GM12874 (cell line): ENCODE measurements at regions not wholly inside any gene's neighbourhood (a gene's known extent, or its start where the extent isn't known, plus 50 kb on each side); places are given as distances from the start of the nearest gene placed in this dataset.

ENCODE experiments used
- TF ChIP-seq, protein P1 (sequence below): IDR thresholded peaks from 2 replicates; pipeline ENCODE4 v1.5.1; 2011; ENCODE audit warnings: low read depth, mild to moderate bottlenecking, control low read depth, low read length, moderate library complexity; ENCODE audit not compliant: insufficient read depth

DNA sequence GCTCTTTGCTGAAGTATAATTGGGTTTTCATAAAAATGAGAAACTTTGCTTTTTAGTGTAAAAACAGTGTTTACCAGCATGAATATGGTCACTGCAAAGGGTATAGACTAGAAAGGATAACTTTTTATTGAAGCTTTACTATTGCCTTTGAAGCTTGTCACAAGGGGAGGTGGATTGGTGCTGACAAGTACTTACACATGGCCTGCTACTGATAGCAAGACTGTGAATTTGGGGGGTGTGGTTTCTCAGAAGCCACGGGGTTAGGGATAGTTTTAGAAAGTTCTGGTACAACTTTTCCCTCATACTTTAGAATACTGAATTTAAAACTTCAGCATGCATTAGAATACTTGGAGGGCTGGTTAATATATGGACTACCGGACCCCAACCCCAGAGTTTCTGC is 294.1 kb downstream of the SOCS6 start:
- TF ChIP-seq, protein P1, sequence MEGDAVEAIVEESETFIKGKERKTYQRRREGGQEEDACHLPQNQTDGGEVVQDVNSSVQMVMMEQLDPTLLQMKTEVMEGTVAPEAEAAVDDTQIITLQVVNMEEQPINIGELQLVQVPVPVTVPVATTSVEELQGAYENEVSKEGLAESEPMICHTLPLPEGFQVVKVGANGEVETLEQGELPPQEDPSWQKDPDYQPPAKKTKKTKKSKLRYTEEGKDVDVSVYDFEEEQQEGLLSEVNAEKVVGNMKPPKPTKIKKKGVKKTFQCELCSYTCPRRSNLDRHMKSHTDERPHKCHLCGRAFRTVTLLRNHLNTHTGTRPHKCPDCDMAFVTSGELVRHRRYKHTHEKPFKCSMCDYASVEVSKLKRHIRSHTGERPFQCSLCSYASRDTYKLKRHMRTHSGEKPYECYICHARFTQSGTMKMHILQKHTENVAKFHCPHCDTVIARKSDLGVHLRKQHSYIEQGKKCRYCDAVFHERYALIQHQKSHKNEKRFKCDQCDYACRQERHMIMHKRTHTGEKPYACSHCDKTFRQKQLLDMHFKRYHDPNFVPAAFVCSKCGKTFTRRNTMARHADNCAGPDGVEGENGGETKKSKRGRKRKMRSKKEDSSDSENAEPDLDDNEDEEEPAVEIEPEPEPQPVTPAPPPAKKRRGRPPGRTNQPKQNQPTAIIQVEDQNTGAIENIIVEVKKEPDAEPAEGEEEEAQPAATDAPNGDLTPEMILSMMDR = no peak

DNA sequence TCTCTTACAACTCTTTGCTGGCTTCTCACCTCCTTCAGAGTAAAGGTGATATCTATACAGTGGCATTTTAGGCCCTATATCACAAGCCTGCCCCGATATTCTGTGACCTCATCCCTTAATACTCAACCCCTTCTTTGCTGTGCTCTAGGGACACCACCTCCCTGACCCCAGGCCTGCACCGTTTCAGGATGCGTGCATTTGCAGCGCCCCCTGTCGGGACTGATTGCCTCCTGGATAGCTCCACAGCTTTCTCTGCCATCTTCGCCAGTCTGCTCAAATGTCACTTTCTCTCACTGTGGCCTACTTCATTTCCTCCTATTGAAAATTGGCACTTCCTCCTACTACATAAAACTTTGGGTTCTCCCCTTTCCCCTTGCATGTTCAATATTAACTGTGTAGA is 289.6 kb downstream of the SOCS6 start:
- TF ChIP-seq, protein P1 = peak; percentile 30; the same call in 1 of the 2 replicates

DNA sequence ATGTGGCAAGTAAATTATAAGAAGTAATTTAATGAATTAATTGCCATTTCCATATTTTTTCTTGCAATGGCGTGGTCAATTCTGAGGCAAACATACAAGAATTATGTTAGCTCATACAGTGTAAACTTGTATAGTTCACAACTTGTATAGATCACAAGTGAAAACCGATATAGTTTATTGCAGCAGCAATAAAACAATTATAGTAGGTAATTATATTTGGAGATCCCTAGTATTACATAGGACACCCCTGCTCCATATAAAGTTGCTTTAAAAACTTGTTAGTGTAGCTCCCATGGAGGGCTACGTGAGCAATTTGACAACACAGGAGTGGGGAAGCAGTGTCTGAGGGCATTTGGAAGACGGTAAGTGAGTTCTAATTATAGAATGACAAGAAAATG is 288.2 kb downstream of the SOCS6 start:
- TF ChIP-seq, protein P1 = no peak

DNA sequence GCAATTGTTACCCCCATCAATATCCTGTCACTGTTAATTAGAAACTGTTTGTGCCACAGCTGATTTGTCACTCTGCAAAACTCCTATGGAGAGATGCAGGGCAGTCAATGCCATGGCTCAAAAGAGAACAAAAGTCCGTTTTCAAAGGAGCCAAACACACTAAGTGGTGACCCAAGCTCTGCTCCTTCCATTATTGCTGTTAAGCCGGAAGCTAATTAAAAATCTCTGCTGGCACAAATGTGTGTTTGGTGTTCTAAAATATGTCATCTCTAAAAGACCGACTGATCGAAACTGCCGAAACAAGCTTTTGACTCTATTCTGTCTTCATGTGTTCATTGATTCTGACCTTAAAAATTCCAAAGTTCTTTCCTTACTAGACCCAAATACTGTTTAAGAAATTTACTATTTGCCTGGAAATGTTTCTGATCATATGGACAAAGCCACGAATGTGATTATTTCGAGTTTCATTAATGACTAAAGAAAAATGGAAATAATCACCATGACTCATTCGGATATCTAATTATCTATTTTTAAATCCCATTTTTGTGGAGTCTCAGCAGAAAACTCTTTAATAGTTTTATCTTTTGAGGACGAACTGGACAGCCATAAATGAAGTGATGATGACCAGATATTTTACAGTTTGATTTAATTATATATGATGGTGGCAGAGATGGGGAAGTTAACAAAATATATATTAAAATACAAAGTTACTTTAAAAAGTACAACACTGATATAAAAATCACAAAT is 287.6 kb downstream of the SOCS6 start:
- TF ChIP-seq, protein P1 = no peak

DNA sequence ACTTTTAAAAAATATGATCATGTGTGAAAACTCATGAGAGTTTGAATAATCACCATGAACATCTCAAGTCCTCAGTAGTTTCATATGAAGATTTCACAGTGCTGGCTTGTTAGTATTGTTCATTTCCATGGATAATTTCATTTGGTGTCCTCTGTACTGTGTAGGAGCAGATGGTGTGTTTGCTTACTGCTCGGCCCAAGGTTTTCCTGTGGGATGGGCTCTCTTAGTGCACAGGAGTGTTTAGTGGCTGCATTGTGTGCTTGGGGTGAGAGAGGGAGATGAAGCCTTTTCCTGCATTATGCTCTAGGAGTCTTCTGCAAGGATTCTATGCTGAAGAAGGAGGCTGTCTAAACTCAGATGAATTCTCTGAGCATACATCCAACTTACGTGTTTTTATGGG is 270.6 kb downstream of the SOCS6 start:
- TF ChIP-seq, protein P1 = no peak

DNA sequence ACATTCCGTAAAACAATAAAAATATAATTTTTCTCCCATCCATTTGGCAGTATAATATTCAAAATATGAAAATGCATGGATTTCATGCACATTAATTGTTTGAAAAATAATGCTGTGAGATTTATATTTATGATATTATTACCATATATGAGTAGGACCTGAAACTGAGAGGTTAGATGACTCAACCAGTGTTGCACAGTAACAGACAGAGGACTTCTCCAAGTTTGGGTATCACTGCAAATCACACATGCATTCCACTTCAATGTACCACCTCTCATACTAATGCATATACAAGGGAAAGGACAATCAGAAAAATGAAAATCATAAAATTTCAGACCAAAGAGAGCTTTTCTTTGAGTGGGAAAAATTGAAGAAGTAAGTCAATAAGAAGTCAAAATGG is 269.5 kb downstream of the SOCS6 start:
- TF ChIP-seq, protein P1 = no peak

DNA sequence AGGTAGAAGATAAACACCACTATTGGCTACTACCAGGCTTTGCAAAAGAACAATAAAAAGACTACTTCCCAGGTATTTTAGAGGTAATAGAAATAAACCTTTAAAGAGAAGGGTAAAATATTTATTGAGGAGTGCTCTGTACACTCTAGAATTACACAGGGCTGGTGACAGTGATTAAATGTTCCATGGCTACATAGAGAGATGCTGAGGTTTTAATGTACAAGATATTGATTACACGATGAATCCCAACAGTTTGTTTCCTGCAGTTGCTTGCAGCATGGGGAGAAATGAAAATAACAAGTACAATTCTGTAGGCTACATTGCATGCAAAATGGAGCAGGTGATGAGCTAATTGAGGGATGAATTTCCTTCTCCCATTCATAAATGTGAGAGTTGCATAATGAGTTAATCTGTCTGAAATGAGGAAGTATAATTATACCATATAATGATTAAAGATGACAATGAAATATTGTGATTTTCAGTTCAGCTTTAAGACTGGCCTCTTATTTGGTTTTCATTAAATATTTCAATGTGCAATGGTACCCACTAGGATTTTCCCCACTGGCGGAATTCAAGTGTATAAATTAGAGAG is 266.1 kb downstream of the SOCS6 start:
- TF ChIP-seq, protein P1 = no peak
